ENCODE measurements at regions not wholly inside any gene's neighbourhood (a gene's known extent, or its start where the extent isn't known, plus 50 kb on each side); places are given as distances from the start of the nearest gene placed in this dataset.

DNA sequence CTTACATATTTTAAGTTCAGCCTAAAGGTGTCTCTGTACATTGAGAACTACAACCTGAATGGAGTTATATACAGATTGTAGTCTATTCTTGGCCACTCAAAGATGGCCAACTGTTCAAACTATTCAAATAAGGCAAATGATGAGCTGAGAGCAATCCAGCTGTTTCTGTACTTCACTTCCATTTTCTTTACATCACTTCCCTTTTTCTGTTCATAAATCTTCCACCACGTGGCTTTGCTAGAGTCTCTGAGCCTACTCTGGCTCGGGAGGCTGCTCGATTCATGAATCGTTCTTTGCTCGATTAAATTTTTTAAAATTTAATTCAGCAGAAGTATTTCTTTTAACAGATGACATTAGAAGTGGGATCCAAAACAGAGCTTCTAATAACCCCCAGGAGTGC is 879.7 kb downstream of the GALC start (continued):
- TF ChIP-seq, protein P1, sequence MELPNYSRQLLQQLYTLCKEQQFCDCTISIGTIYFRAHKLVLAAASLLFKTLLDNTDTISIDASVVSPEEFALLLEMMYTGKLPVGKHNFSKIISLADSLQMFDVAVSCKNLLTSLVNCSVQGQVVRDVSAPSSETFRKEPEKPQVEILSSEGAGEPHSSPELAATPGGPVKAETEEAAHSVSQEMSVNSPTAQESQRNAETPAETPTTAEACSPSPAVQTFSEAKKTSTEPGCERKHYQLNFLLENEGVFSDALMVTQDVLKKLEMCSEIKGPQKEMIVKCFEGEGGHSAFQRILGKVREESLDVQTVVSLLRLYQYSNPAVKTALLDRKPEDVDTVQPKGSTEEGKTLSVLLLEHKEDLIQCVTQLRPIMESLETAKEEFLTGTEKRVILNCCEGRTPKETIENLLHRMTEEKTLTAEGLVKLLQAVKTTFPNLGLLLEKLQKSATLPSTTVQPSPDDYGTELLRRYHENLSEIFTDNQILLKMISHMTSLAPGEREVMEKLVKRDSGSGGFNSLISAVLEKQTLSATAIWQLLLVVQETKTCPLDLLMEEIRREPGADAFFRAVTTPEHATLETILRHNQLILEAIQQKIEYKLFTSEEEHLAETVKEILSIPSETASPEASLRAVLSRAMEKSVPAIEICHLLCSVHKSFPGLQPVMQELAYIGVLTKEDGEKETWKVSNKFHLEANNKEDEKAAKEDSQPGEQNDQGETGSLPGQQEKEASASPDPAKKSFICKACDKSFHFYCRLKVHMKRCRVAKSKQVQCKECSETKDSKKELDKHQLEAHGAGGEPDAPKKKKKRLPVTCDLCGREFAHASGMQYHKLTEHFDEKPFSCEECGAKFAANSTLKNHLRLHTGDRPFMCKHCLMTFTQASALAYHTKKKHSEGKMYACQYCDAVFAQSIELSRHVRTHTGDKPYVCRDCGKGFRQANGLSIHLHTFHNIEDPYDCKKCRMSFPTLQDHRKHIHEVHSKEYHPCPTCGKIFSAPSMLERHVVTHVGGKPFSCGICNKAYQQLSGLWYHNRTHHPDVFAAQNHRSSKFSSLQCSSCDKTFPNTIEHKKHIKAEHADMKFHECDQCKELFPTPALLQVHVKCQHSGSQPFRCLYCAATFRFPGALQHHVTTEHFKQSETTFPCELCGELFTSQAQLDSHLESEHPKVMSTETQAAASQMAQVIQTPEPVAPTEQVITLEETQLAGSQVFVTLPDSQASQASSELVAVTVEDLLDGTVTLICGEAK (IDR thresholded peaks at IDR 0.05), result no peak
- TF ChIP-seq, protein P1 (CRISPR knock-in tag; IDR thresholded peaks at IDR 0.05), result no peak

DNA sequence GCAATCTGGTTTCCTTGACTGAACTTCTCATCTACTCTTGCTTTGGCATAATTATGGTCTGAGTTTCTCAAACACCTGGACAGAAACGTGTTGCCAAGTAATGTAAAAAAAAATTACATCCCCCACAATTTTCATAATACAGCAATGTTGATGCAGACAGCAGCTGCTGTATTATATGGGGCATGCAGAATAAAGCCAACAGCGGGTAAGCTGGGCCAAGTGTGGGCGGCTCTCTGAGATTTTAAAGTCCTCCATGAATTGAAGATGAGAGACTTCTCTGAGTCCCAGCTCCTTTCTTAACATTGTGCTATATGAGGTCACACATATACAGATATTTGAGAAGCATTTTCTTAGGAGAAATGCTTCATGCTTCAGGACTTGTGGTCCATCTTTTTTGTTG is 881.2 kb downstream of the GALC start:
- intact Hi-C loops (cut with micrococcal nuclease; ENCODE audit: unreplicated experiment), result no loop called here
- Histone ChIP-seq H3K4me3 (replicated peaks in 1 of 3; ENCODE audit: insufficient read depth in 1 of 3, low read depth in 2 of 3, low read length in 3 of 3) (no peak overlapping the region), H2AFZ (ENCODE audit: low read length) (no peak overlapping the region), H4K20me1 (ENCODE audit: insufficient read depth, low read length) (no peaks in the 10 kb centered on the region), H3K4me1 (ENCODE audit: insufficient read depth, low read length) (no peaks in the 10 kb centered on the region), H3K9me3 (ENCODE audit: low read length) (no peaks in the 10 kb centered on the region), H3K27ac (ENCODE audit: extremely low read length, insufficient read depth, low read length) (no peak overlapping the region), H3K36me3 (replicated peaks in 1 of 2; ENCODE audit: control insufficient read depth in 1 of 2, insufficient read depth in 2 of 2, low read length in 2 of 2) (no peaks in the 10 kb centered on the region), H3K9ac (ENCODE audit: insufficient read depth, low read depth, low read length) (no peak overlapping the region), H3K79me2 (ENCODE audit: insufficient read depth, low read length) (no peaks in the 10 kb centered on the region), H3K27me3 (ENCODE audit: control insufficient read depth in 1 of 2, insufficient read depth in 2 of 2, low read length in 2 of 2) (no peaks in the 10 kb centered on the region), H3K4me2 (ENCODE audit: low read depth, low read length) (no peak overlapping the region)
- TF ChIP-seq SP4 (CRISPR knock-in tag; IDR thresholded peaks at IDR 0.05), result no peak
- no peak for TF ChIP-seq FOSL1 (CRISPR knock-in tag; IDR thresholded peaks at IDR 0.05; ENCODE audit: borderline replicate concordance)
- TF ChIP-seq, protein P2, sequence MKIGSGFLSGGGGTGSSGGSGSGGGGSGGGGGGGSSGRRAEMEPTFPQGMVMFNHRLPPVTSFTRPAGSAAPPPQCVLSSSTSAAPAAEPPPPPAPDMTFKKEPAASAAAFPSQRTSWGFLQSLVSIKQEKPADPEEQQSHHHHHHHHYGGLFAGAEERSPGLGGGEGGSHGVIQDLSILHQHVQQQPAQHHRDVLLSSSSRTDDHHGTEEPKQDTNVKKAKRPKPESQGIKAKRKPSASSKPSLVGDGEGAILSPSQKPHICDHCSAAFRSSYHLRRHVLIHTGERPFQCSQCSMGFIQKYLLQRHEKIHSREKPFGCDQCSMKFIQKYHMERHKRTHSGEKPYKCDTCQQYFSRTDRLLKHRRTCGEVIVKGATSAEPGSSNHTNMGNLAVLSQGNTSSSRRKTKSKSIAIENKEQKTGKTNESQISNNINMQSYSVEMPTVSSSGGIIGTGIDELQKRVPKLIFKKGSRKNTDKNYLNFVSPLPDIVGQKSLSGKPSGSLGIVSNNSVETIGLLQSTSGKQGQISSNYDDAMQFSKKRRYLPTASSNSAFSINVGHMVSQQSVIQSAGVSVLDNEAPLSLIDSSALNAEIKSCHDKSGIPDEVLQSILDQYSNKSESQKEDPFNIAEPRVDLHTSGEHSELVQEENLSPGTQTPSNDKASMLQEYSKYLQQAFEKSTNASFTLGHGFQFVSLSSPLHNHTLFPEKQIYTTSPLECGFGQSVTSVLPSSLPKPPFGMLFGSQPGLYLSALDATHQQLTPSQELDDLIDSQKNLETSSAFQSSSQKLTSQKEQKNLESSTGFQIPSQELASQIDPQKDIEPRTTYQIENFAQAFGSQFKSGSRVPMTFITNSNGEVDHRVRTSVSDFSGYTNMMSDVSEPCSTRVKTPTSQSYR (CRISPR knock-in tag; IDR thresholded peaks at IDR 0.05; ENCODE audit: borderline replicate concordance), result no peak
- no peak for TF ChIP-seq DNMT1 (CRISPR knock-in tag; IDR thresholded peaks at IDR 0.05)
- no peak for TF ChIP-seq REPIN1 (CRISPR knock-in tag; IDR thresholded peaks at IDR 0.05; ENCODE audit: borderline replicate concordance, low read depth)
- TF ChIP-seq ATF7-NPFF (CRISPR knock-in tag; IDR thresholded peaks at IDR 0.05; ENCODE audit: low read depth), result no peak
- CTCF ChIA-PET (ENCODE audit: low intra/inter-chr PET ratio, low total read pairs), result no interaction called here
- in situ Hi-C loops (cut with HindIII; ENCODE audit: extremely low pct_ligation_motif_present, low pct_unique_long_range_greater_than_20kb), result no loop called here
- BruUV-seq (replicated peaks), result no TSS peak
- FAIRE-seq (no peak), ATAC-seq (no peak), DNase-seq (ENCODE audit: low spot score) (no peak)
- WGBS (ENCODE audit: low lambda C conversion rate), result 2% methylated on average over 3 of the region's 3 CpGs
- POLR2A ChIA-PET, result no interaction called here
